NCI-H1105 (cell line): ENCODE measurements at regions not wholly inside any gene's neighbourhood (a gene's known extent, or its start where the extent isn't known, plus 50 kb on each side); places are given as distances from the start of the nearest gene placed in this dataset.
"Not testable (repeated sequence)": the region's sequence is repeated elsewhere in the genome, so short reads cannot be mapped to it uniquely, and the experiment has no call there.

Source experiments
- DNase-seq: peaks from one replicate; lab custom pipeline; 2025; lab: John Stamatoyannopoulos, UW

GRCh38 chr11:15300341-15300740 lies 185.6 kb downstream of the INSC start:
- no peak for DNase-seq

DNA sequence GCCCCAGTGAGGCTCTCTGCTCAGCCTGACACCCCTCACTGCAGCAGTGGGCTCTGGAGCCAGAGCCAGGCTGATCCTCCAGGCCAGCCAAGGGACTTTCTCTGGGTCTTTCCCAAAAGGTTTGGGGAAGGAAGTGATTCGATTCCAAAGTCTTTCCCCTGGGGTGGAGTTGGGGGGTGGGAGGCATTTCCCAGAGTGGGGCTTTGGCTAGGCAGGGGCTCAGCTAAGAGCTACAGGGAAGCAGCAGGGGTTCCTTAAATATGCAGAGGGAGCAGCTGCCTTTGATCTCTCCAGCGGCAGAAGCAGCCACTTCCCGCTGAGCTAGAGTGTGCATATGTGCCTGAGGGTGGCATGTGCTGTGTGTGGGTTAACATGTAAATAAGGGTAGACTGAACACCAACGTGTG lies 192.9 kb downstream of the INSC start:
- no peak for DNase-seq

GRCh38 chr11:15308840-15309239 lies 194.1 kb downstream of the INSC start:
- DNase-seq, result no peak

- DNase-seq, result no peak
Observed at GRCh38 chr11:15309296-15309695, 194.6 kb downstream of the INSC start.

DNA sequence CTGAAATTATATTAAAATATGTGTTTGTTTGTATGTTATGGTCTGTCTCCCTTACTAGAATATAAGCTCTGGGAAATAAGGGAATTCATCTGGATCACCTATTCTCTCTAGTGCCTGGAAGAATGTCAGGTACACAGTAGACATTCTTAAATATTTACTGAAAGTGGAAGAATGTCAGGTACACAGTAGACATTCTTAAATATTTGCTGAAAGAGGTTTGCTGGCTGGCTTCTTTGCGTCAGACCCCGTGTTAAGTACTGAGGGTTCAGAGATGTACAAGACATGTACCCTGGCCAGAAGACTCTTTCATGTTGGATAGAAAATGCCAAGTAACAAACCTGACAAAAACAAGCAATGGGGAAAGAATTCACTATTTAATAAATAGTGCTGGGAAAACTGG lies 199.1 kb downstream of the INSC start:
- DNase-seq, result no peak

DNA sequence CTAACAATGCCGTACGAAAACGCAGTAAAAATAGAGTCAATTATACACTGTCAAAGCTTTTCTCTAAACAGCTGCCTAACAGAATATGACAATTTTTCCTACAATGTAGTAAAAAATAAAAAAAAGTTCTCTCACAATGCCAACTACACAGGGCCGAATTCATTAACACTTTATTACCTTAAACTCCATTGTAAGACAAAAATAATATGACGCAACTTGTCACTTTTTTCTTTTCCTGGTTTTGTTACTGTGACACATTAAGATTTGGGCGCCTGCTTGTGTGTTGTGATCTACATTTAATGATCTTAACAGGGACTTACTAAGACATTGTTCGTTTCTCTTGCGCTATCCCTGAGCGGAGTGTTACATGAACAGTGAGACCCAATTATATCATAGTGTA lies 204.1 kb downstream of the INSC start:
- DNase-seq, result no peak

- no peak for DNase-seq
Observed at GRCh38 chr11:15326520-15326919, 211.8 kb downstream of the INSC start.

GRCh38 chr11:15327786-15328231 lies 213.1 kb downstream of the INSC start:
- DNase-seq, result peak; percentile 74

DNA sequence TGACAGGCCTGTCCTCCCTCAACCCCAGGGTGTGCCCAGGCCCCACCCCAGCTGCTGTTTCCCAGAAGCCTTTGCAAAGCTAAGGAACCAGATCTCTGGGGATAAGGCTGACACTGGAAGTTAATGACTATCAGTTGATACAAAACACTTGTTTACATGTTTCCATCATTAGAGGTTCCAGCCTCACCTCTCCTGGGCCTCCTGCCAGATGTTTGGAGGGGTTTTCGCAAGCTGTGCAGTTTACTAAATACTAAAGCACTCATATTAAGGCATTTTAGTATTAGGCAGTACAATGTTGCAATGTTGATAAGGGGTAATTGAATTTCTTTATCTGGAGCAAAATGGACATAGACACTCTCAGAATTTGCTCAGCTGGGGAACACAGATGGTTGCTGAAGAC lies 218.7 kb downstream of the INSC start:
- no peak for DNase-seq

- no peak for DNase-seq
Observed at GRCh38 chr11:15334766-15335165, 220.0 kb downstream of the INSC start.

DNA sequence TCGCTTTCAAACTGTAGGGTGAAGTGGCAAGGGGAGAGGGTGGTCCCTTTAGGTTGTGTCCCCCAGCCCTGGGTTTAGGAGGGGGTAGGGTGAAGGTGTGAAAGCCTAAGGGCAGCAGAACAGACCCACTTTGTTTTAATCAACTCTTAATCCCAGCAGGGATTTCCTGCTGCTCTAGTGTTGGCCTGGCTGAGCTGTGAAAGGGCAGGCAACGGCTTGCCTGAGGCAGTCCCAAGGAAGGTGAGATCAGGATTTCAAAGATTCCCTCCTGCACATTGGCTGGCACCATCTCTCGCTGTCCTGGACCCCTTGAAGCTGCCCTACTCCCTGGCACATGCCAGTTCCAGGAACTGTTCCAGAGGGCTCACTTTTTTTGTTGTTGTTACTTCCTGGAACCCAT lies 221.3 kb downstream of the INSC start:
- no peak for DNase-seq

GRCh38 chr11:15339302-15339701 lies 224.6 kb downstream of the INSC start:
- DNase-seq, result no peak

DNA sequence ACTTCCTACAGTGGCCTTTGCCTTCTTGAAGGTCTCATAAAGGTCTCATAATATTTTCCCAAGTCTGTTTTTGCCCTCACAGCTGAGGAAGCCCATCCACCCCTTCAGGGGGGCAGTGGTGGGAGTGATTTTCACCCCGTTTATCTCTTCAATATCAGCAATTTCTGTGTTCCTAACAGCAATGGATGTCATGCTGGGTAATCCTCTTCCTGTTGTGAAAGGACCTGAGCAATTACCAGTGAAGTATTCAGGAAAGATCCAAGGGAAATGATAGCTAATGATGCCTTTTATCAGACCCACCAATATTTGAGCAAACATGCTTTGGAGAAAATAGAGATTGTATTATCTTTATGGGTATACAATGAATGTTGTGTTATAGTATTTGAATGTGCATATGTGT lies 226.9 kb downstream of the INSC start:
- no peak for DNase-seq

DNA sequence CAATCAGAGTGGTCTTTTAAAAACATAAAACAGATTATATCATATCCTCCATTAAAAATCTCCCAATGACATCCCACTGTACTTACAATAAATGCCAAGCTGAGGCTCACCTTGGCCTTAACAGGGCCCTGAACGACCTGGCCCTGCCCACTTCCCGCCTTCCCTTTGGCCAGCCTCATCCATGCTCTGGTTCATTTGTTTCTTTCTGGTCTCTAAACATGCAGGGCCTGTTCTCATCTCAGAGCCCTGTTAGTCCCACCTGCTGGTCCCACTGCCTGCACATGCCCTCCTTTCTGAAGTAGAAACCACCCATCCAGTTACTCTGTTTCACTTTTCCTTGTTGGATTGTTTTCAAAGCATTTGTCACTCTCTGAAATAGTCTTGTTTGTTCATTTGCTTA lies 227.4 kb downstream of the INSC start:
- DNase-seq, result no peak

- no peak for DNase-seq
Observed at GRCh38 chr11:15346907-15347306, 232.2 kb downstream of the INSC start.

DNA sequence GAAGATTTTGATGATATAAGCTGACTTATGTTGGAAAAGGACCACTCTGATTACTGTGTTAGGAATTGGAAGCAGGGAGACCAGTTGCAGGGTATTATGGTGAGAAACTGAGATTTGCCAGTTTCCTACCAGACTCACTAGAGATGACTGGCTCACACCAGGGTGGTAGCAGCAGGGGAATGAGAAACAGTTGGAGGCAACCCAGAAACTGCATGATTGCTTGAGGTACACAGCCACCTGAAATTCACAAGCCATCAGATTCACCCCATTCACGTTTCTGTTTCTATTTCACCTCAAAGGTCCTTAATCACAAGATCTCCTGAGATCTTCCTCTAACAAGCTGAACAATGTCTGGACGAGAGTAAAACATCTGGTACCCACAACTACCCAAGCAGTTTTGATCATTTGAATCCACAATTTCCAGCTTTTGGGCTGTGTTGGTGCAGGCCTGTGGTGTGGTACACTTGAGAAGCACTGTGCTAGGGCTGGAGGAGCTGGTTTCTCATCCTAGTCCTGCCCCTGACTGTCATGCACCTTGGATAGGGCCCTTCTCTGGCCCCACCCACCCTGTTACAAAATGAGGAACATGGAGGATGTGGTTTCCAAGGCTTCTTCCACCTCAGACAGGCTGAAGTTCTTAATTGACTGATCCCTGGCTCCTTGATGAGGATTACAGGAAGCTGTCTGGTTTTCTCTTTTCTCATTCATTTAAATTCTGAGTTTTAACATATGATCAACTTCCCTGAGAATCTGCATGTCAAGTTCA lies 233.4 kb downstream of the INSC start:
- DNase-seq, result no peak

- no peak for DNase-seq
Observed at GRCh38 chr11:15349413-15349812, 234.7 kb downstream of the INSC start.

- DNase-seq, result no peak
Observed at GRCh38 chr11:15361316-15361715, 246.6 kb downstream of the INSC start.

DNA sequence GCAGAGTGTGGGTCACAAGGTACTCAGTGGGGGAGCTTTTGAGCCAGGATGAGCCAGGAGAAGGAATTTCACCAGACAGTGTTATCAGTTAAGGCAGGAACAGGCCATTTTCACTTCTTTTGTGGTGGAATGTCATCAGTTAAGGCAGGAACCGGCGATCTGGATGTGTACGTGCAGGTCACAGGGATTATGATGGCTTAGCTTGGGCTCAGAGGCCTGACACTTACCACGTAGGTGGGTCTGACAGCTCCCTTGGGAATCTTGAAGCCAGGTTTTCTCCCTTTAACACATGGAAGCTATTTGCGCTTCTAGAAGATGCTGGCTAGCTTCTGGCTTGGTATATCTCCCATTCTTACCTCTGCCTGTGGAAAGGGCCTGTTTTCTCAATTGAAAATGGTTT lies 250.6 kb downstream of the INSC start:
- DNase-seq, result not testable (repeated sequence)

DNA sequence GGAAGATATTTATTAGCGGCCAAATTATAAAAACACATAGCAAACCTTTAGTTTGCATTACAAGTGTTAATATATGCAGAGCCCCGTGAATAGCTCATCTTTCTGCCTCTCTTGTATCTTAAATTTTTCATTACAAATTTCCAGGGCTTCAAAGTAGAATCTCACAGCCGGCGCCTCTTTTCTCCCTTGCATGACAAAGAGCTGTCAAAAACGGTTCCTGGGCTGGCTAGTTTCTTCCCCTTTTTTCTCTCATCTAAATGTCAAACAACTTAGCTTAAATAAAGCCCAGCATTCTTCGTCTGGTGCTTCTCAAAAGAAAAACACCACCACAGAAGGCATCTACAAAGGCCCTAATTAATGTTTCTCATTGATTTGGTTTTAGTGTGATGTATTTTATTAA lies 253.0 kb downstream of the INSC start:
- DNase-seq, result no peak

DNA sequence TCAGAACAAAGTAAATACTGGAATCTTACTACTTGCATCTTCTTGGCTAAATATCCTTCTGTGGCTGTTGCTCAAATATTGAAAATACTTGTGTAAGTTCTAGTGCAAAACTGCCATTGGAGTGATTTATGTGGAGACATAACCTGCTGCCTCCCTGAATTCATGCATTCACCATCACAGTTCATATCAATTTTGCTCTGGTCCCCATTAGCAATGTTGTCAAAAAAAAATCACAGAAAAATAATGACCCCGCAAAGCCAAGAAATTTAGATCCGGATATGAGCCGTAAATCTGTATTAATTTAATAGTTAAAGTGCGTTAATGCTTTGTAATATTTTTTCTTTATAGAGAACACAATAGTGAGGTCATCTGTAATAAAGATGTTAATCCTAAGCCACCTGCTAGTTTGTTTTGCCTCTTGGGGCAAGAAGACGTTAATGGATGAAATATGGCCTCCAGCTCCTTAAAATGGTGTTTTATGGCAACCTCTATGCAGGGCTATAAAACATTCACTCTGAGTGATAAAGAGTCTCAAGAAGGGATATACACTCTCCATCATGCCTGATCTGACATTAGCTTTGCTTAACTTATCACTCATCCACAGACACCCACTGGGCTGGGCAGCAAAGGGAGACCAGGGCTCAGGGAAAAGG lies 255.9 kb downstream of the INSC start:
- no peak for DNase-seq

DNA sequence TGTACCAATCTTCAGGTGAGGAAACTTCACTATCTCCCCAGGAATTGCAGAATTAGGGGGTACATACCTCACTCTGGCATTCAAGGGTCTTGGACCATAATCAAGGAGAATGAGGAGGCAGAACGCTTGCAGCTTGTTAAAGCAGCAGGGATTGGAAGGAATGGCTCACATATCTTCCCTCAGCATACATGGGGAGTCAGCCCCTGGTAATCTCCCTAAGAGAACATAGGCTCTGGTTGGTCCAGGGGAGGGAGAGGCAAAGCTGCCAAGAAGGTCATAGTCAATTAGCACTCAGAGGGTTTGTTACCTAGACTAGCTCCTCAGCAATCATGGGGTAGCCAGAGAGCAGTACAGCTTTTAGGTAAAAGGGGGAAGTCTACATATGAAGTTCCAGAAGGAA lies 256.8 kb downstream of the INSC start:
- DNase-seq, result no peak

DNA sequence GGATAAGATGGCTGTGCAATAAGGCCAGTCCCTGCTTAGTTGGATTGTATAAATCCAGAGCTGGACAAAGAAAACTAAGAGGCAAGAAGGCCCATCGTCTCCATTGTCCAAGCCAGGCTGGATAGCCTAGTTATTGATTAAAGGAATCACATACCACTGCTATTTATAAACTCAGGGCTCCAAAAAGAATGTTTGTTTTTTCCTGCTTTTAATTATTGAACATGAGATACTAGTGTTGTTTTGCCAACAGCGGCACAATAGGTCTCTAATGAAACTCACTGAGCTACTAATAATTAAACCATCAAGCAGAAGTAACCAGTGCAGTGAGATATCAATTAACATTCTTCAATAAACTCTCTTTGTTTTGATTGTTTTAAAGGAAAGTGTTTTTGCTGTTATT lies 259.7 kb downstream of the INSC start:
- DNase-seq, result no peak

- no peak for DNase-seq
Observed at GRCh38 chr11:15378941-15379340, 264.2 kb downstream of the INSC start.
